HG03521 (cell line): ENCODE measurements at regions not wholly inside any gene's neighbourhood (a gene's known extent, or its start where the extent isn't known, plus 50 kb on each side); places are given as distances from the start of the nearest gene placed in this dataset.
"Not testable (repeated sequence)": the region's sequence is repeated elsewhere in the genome, so short reads cannot be mapped to it uniquely, and the experiment has no call there.

Source experiments
- ATAC-seq: cut with Tn5 transposase; IDR thresholded peaks from one replicate; pipeline ENCODE4 v1.9.1; 2021; ENCODE audit warnings: mild to moderate bottlenecking, moderate library complexity; ENCODE audit not compliant: unreplicated experiment

DNA sequence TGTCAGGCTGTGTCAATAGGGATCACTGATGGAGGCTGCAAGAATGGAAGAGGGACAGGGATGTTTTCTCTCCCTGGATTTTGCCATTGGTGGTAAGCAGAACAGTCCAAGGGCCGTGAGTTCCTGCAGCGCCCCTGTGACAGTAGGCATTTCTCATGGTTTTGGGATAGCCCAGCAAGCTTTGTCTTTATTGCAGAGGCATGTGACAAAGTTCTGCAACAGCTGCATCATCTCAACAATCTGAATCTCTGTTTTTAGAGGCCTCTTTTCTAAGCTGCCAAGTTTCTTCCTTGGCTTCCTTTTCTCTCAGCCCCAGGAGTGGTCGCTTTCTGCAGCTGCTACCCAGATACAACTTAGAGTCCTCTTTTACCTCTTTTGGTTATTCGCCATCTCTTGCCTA lies 95.7 kb upstream of the TSHZ3 start:
- no peak for ATAC-seq

DNA sequence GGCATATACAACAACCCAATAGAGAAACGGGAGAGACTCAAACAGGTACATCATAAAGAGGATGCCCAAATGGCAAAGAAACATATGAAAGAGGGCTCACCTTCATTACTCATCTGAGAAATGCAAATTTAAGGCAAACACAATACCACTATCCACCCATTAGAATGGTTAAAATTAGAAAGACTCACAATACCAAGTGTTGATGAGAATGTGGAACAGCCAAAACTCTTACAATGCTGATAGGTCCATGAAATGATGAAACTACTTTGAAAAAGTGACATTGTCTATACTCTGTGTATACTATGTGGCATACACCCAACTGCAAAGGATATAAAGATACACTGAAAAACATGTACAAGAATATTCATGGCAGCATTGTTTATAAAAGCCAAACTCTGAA lies 96.2 kb upstream of the TSHZ3 start:
- ATAC-seq: no peak

DNA sequence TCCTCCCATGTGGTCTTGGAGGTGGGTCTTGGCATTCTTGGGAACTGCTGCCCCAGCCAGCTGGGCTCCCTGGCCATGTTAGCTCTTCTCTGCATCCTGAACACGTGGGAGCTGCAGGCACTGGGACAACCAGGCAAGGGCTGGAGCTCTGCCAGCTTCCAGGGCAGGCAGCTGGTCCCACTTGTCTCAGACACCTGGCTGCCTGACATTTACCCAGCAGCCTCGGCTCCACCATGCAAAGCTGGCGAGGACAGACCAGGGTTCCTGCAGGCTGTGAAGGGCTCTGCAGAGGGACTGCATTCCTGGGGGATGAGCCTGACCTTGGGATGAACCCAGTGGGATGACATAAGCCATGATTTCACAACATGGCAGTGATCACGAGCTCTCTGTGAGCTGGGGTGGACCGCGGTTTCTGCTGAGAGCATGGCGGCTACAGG lies 99.0 kb upstream of the TSHZ3 start:
- ATAC-seq: no peak

GRCh38 chr19:31449379-31449778 lies 100.1 kb upstream of the TSHZ3 start:
- ATAC-seq: no peak

GRCh38 chr19:31450696-31451095 lies 101.5 kb upstream of the TSHZ3 start:
- no peak for ATAC-seq

GRCh38 chr19:31451686-31452330 lies 102.6 kb upstream of the TSHZ3 start:
- no peak for ATAC-seq

DNA sequence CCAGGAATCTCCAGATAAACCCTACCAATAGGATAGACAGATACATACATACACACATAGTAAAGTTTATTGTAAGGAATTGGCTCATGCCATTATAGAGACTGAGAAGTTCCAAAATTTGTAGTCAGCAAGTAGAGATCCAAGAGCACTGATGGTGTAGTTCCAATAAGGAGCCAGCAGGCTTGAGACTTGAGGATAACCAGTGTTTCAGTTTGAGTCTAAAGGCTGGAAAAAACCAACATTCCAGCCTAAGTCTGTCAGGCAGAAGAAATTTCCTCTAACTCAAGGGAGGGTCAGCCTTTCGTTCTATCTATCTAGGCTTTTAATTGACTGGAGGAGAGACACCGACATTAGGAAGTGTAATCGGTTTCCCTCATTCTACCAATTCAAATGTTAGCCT lies 110.2 kb upstream of the TSHZ3 start:
- no peak for ATAC-seq

GRCh38 chr19:31461814-31462539 lies 112.7 kb upstream of the TSHZ3 start:
- ATAC-seq: no peak

DNA sequence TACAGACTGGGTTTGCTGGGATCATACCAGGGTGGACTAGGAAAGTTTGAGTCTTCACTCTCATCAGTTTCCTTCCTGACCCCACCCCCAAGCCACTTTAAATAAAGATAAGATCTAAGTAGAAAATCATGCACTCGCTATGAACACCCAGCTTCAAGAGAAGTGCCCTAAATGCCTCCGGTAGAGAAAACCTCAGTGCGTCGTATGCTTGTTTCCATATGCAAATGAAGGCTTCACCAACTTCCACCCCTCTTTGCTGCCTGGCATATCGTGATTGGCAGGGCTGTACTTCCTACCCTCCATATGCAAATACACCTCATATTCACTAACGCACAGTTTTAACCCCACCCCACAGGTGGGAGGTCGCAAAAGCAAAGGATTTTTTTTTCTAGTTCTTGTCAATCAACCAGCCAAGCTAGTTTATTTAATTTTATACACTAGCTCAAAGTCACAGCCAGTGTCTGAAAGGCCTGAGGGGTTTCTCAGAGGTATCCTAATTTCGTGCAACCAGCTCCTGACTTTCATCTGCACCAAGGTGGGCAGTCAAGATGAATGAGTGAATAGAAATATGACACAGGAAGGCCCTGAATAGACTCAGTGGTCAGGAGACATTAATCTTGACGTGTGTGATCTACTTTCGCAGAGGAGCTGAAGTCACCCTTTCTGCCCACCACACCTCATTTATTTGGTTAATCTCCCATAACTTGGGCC lies 121.1 kb upstream of the TSHZ3 start:
- ATAC-seq: no peak

GRCh38 chr19:31470952-31471351 lies 121.7 kb upstream of the TSHZ3 start:
- no peak for ATAC-seq

DNA sequence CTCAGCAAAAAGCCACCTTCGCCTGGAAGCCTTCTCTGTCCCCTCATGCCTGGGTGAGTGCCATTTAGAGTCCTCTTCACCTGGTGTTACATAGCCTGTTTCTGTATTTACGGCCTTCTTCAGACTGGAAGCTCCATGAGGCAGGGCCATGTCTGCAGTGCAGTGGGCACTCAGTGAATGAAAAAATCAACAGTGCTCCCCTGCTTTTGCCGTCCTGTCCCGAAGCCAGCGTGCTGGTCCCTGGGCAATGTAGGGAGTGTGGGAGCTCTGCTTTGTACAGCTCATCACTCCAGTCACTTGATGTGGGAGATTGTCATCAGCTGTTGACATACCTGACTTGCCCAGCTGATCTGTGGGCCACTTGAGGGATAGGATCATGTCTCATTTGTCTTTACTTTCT lies 129.0 kb upstream of the TSHZ3 start:
- no peak for ATAC-seq

DNA sequence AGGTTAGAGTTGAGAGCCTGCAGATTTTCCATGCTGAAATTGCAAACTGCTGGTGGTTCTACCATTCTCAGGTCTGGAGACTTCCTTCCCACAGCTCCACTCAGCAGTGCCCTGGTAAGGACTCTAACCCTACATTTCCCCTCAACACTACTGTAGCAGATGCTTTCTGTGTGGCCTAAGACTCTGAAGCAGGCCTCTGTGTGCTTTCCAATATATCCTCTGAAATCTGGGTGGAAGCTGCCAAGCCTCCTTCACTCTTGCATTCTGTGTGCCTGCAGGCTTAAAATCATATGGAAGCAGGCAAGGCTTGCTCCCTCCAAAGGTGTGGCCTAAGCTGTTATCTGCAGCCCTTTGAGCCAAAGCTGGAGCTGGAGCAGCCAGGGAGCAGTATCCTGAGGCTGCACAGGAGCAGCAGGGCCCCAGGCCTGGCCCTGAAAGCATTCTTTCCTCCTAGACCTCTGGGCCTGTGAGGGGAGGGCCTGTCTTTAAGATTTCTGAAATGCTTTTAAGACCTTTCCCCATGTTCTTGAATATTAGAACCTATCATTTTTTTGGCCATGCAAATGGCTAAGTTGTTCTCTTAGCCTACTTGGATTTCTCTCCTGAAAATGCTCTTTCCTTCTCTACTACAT lies 134.1 kb upstream of the TSHZ3 start:
- ATAC-seq: no peak

DNA sequence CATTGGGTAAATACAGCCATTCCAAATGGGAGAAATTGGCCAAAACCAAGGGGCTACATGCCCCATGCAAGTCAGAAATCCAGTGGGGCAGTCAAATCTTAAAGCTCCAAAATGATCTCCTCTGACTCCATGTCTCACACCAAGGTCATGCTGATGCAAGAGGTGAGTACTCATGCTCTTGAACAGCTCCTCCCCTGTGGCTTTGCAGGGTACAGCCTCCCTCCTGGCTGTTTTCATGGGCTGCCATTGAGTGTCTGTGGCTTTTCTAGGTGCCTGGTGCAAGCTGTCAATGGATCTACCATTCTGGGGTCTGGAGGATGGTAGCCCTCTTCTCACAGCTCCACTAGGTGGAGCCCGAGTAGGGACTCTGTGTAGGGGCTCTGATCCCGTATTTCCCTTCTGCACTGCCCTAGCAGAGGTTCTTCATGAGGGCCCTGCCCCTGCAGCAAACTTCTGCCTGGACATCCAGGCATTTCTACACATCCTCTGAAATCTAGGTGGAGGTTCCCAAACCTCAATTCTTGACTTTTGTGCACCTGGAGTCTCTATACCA lies 135.7 kb upstream of the TSHZ3 start:
- ATAC-seq: not testable (repeated sequence)

- ATAC-seq: no peak
Observed at GRCh38 chr19:31485472-31485871, 136.2 kb upstream of the TSHZ3 start.

DNA sequence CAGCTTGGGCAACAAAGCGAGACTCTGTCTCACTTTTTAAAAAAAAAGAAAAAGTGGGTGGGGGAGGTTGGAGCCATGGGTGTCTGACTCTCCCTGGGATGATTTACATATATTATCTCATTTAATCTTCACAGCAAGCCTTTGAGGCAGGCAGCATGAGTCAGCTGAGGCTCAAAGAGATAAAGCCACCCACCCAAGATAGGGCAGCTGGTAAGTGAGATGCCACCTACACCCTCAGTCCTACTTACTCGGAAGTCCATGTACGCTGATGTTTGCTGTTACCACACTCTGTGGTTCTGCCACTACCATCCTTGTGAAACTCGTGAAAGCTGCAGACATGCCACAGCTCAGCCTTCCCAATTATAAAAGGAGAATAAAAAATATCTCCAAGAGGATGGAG lies 142.0 kb upstream of the TSHZ3 start:
- no peak for ATAC-seq

GRCh38 chr19:31492050-31492449 lies 142.8 kb upstream of the TSHZ3 start:
- no peak for ATAC-seq

- ATAC-seq: no peak
Observed at GRCh38 chr19:31496076-31496475, 146.8 kb upstream of the TSHZ3 start.

DNA sequence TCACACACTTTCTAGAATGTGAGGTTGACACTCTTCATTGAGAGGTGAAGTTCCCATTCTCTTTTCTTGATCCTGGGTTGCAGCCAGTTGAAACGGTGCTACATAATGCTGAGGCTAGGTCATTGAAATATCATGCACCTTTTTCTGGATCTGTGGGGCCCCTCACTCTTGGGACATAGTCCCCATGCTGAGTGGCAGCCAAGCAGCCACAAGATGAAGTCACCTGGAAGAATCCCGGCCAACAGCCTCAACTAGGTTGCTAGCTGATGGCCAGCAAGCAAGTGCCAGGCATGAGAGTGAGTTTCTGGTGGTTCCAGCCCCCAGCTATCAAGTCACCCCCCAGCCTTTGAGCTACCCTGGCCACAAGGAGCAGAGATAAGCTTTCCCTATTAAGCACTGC lies 148.5 kb upstream of the TSHZ3 start:
- ATAC-seq: no peak

DNA sequence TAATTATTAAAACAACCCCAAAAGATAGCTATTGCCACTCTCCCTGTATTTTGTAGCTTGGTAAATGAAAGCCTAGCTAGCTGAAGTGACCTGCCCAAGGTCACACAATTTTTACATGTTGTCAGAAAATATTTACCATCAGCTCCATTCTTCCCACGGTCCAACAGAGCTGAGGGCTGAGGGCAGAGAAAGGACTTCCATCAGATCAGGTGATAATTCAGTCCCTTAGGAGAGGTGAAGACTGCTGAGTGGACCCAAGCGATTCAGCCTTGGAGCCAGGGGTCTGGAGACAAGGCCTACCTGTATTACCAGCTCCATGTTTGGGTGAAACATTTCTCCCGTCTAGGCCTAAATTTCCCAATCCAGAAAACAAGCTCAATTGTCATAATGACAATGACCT lies 149.5 kb upstream of the TSHZ3 start:
- no peak for ATAC-seq

DNA sequence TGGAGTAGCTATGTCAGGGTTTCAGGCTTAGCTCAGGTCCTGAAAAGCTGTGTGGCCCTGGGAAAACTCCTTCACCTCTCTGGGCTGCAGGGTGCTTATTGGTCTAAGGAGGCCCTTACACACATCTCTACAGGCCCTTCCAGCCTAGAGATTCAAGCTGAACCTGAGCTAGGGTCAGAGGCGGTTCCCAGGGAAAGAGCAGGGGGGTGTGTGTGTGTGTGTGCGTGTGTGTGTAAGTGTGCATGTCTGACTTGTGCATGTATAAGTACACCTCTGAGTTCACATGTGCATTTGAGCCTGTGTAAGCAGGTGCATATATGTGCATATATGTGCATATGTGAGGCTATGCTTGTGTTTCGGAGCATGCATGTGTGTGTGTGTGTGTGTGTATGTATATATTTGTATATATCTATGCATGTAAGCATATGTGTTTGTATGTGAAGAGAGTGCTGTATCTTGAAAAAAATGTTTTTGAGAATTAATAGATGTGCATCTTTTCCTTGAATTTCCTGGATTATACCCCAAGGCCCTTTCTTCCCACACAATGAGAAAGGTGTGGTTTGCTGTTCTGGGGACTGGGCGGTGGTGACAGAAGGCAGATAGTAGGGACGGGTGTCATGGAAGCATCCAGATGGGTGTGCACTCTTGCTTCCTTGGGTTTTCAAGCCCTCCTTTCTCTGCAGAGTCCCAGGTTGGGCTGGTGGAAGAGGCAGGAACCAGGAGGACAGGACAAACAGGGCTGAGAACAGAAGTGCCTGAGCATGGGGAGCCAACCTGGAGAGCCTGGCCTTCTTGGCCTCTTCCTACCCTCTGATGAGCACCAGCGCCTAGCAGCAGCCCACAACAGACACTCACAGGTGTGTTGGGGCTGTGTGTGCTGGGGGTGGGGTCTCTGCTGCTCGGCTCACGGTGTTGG lies 150.3 kb upstream of the TSHZ3 start:
- no peak for ATAC-seq
